GM12864 (cell line): ENCODE measurements at regions not wholly inside any gene's neighbourhood (a gene's known extent, or its start where the extent isn't known, plus 50 kb on each side); places are given as distances from the start of the nearest gene placed in this dataset.

Source experiments
- DNase-seq: peaks from one replicate; pipeline ENCODE4 v3.0.0-alpha.2; 2011; ENCODE audit warnings: low read depth
- H3K4me3 ChIP-seq: 2 replicates; pipeline ENCODE4 v1.5.1; 2011; ENCODE audit warnings: mild to moderate bottlenecking, low read depth, low read length, control low read depth
- TF ChIP-seq, protein P1 (sequence below): IDR thresholded peaks from 2 replicates; pipeline ENCODE4 v1.5.1; 2011; ENCODE audit warnings: low read depth, mild to moderate bottlenecking, moderate library complexity, low read length, control low read depth, inconsistent platforms; ENCODE audit errors: missing control alignments

DNA sequence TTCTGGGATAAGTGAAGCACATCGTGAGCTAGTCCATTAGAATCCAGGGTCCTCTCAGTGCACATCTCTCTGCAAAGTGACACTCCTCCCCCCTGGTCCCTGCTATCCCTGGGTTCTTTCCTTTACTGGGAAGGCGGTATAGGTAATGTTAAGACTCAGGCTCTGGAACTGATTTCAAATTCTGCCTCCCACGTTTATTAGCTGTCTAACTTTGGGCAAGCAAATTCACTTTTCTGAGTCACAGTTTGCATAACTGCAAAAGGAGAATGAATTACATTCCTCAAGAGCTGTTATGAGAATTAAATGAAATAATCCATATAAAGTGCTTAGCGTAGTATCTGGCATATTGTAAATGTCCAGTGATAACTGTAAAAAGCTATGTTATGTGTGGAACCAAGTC lies 168.1 kb upstream of the LRRN1 start:
- TF ChIP-seq, protein P1, sequence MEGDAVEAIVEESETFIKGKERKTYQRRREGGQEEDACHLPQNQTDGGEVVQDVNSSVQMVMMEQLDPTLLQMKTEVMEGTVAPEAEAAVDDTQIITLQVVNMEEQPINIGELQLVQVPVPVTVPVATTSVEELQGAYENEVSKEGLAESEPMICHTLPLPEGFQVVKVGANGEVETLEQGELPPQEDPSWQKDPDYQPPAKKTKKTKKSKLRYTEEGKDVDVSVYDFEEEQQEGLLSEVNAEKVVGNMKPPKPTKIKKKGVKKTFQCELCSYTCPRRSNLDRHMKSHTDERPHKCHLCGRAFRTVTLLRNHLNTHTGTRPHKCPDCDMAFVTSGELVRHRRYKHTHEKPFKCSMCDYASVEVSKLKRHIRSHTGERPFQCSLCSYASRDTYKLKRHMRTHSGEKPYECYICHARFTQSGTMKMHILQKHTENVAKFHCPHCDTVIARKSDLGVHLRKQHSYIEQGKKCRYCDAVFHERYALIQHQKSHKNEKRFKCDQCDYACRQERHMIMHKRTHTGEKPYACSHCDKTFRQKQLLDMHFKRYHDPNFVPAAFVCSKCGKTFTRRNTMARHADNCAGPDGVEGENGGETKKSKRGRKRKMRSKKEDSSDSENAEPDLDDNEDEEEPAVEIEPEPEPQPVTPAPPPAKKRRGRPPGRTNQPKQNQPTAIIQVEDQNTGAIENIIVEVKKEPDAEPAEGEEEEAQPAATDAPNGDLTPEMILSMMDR, result no peak
- no peak overlapping the region for H3K4me3 ChIP-seq
- no peak for DNase-seq

- H3K4me3 ChIP-seq, result no peak overlapping the region
- DNase-seq, result no peak
- TF ChIP-seq, protein P1, result no peak
Measured at GRCh38 chr3:3629911-3630310, 169.3 kb upstream of the LRRN1 start.

DNA sequence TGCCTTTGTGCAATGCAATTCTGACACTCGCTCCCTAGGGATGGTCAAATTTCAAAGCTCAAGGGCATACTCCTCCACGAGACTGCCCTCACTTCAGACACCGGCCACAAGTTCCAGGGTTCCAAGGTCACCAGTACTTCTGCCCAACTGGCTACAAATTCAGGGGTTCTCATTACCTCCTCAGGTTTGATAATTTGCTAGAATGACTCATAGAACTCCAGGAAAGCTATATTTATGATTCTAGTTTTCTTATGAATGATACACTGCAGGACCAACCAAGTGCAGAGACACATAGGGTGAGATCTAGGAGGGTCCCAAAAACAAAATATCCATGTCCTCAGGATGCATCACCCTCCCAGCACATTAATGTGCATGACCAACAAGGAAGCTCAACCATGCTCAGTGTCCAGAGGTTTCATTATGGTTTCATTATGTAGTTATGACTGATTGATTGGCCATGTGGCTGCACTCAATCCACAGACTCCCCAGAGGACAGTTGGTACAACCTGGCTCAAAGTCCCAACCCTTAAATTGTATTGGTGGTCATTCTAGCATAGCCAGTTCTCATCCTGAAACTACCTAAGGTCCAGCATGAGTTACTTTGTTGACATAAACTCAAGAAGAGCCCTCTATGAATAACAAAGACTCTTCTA lies 170.4 kb upstream of the LRRN1 start:
- no peak for DNase-seq

GRCh38 chr3:3627114-3627513 lies 172.1 kb upstream of the LRRN1 start:
- TF ChIP-seq, protein P1, result no peak
- H3K4me3 ChIP-seq, result no peak overlapping the region
- DNase-seq, result no peak

More for the DNA sequence above, 170.4 kb upstream of the LRRN1 start:
- no peak overlapping the region for H3K4me3 ChIP-seq
- TF ChIP-seq, protein P1, result no peak

- TF ChIP-seq, protein P1, result no peak
- no peak for DNase-seq
- H3K4me3 ChIP-seq, result no peak overlapping the region
Measured at GRCh38 chr3:3625544-3626271, 173.5 kb upstream of the LRRN1 start.

- no peak overlapping the region for H3K4me3 ChIP-seq
- TF ChIP-seq, protein P1, result no peak
- DNase-seq, result no peak
Measured at GRCh38 chr3:3619815-3620214, 179.4 kb upstream of the LRRN1 start.
